NT2/D1 (cell line): ENCODE measurements at regions not wholly inside any gene's neighbourhood (a gene's known extent, or its start where the extent isn't known, plus 50 kb on each side); places are given as distances from the start of the nearest gene placed in this dataset.

ENCODE experiments used
- SUZ12 ChIP-seq: IDR thresholded peaks from 2 replicates; pipeline ENCODE4 v1.6.1; 2011; ENCODE audit not compliant: insufficient read length, insufficient read depth; ENCODE audit errors: extremely low read depth
- YY1 ChIP-seq: IDR thresholded peaks from 2 replicates; pipeline ENCODE4 v1.6.1; 2011; ENCODE audit not compliant: insufficient read length, insufficient read depth
- ZNF274 ChIP-seq: IDR thresholded peaks from 2 replicates; pipeline ENCODE4 v1.6.1; 2011; ENCODE audit warnings: mild to moderate bottlenecking, low read depth, low read length

GRCh38 chr17:77877646-77878355 lies 80.7 kb upstream of the TNRC6C start:
- no peak for TF ChIP-seq YY1
- TF ChIP-seq ZNF274 = no peak
- no peak for TF ChIP-seq SUZ12
